ENCODE measurements at regions not wholly inside any gene's neighbourhood (a gene's known extent, or its start where the extent isn't known, plus 50 kb on each side); places are given as distances from the start of the nearest gene placed in this dataset.

- no peak overlapping the region for H3K4me3 ChIP-seq (ENCODE audit: low read length)
- TF ChIP-seq CTCF (IDR thresholded peaks at IDR 0.05; ENCODE audit: insufficient read depth, low read depth, low read length, missing control alignments) = no peak
- DNase-seq (ENCODE audit: low read depth) = no peak
Observed at GRCh38 chr4:27096142-27096824, 235.6 kb downstream of the STIM2 start.

- DNase-seq (ENCODE audit: low read depth) = no peak
- H3K4me3 ChIP-seq (ENCODE audit: low read length) = no peak overlapping the region
- TF ChIP-seq CTCF (IDR thresholded peaks at IDR 0.05; ENCODE audit: insufficient read depth, low read depth, low read length, missing control alignments) = no peak
Observed at GRCh38 chr4:27098034-27098433, 237.4 kb downstream of the STIM2 start.

GRCh38 chr4:27100713-27101112, 240.1 kb downstream of the STIM2 start:
- DNase-seq (ENCODE audit: low read depth) = peak; percentile 82
- H3K4me3 ChIP-seq (ENCODE audit: low read length) = no peak overlapping the region
- TF ChIP-seq CTCF (IDR thresholded peaks at IDR 0.05; ENCODE audit: insufficient read depth, low read depth, low read length, missing control alignments) = no peak

- no peak for TF ChIP-seq CTCF (IDR thresholded peaks at IDR 0.05; ENCODE audit: insufficient read depth, low read depth, low read length, missing control alignments)
- DNase-seq (ENCODE audit: low read depth) = no peak
- H3K4me3 ChIP-seq (ENCODE audit: low read length) = no peak overlapping the region
Observed at GRCh38 chr4:27101126-27101525, 240.5 kb downstream of the STIM2 start.

- no peak overlapping the region for H3K4me3 ChIP-seq (ENCODE audit: low read length)
- TF ChIP-seq CTCF (IDR thresholded peaks at IDR 0.05; ENCODE audit: insufficient read depth, low read depth, low read length, missing control alignments) = no peak
- no peak for DNase-seq (ENCODE audit: low read depth)
Observed at GRCh38 chr4:27101561-27101960, 240.9 kb downstream of the STIM2 start.

- no peak for TF ChIP-seq CTCF (IDR thresholded peaks at IDR 0.05; ENCODE audit: insufficient read depth, low read depth, low read length, missing control alignments)
- no peak for DNase-seq (ENCODE audit: low read depth)
- no peak overlapping the region for H3K4me3 ChIP-seq (ENCODE audit: low read length)
Observed at GRCh38 chr4:27111627-27112026, 251.0 kb downstream of the STIM2 start.

GRCh38 chr4:27112587-27112986, 251.9 kb downstream of the STIM2 start:
- DNase-seq (ENCODE audit: low read depth) = no peak
- H3K4me3 ChIP-seq (ENCODE audit: low read length) = no peak overlapping the region
- no peak for TF ChIP-seq CTCF (IDR thresholded peaks at IDR 0.05; ENCODE audit: insufficient read depth, low read depth, low read length, missing control alignments)
